HG02798 (cell line): ENCODE measurements at regions not wholly inside any gene's neighbourhood (a gene's known extent, or its start where the extent isn't known, plus 50 kb on each side); places are given as distances from the start of the nearest gene placed in this dataset.

Source experiments
- ATAC-seq: cut with Tn5 transposase; IDR thresholded peaks from one replicate; pipeline ENCODE4 v1.9.1; 2021; ENCODE audit warnings: mild to moderate bottlenecking; ENCODE audit not compliant: unreplicated experiment, poor library complexity

GRCh38 chr1:106747232-106747631 is 309.2 kb upstream of the PRMT6 start:
- no peak for ATAC-seq

- no peak for ATAC-seq
These were observed 308.7 kb upstream of the PRMT6 start for GRCh38 chr1:106747791-106748190.

- no peak for ATAC-seq
These were observed 307.9 kb upstream of the PRMT6 start for GRCh38 chr1:106748606-106749005.

- no peak for ATAC-seq
These were observed 307.0 kb upstream of the PRMT6 start for GRCh38 chr1:106749491-106749890.

GRCh38 chr1:106749906-106750305 is 306.6 kb upstream of the PRMT6 start:
- no peak for ATAC-seq

GRCh38 chr1:106751002-106751401 is 305.5 kb upstream of the PRMT6 start:
- no peak for ATAC-seq

GRCh38 chr1:106753066-106753465 is 303.4 kb upstream of the PRMT6 start:
- no peak for ATAC-seq

GRCh38 chr1:106754957-106755356 is 301.5 kb upstream of the PRMT6 start:
- no peak for ATAC-seq

- no peak for ATAC-seq
These were observed 300.6 kb upstream of the PRMT6 start for GRCh38 chr1:106755682-106756406.

- ATAC-seq = no peak
These were observed 299.7 kb upstream of the PRMT6 start for GRCh38 chr1:106756752-106757151.

GRCh38 chr1:106768077-106768476 is 288.4 kb upstream of the PRMT6 start:
- ATAC-seq = no peak

- ATAC-seq = no peak
These were observed 288.0 kb upstream of the PRMT6 start for GRCh38 chr1:106768501-106768900.

GRCh38 chr1:106773206-106773605 is 283.3 kb upstream of the PRMT6 start:
- ATAC-seq = no peak

- no peak for ATAC-seq
These were observed 276.4 kb upstream of the PRMT6 start for GRCh38 chr1:106780066-106780465.

- no peak for ATAC-seq
These were observed 275.5 kb upstream of the PRMT6 start for GRCh38 chr1:106780806-106781569.

- ATAC-seq = no peak
These were observed 271.3 kb upstream of the PRMT6 start for GRCh38 chr1:106785176-106785575.

GRCh38 chr1:106787520-106787919 is 269.0 kb upstream of the PRMT6 start:
- no peak for ATAC-seq

- no peak for ATAC-seq
These were observed 266.8 kb upstream of the PRMT6 start for GRCh38 chr1:106789686-106790085.

- no peak for ATAC-seq
These were observed 265.4 kb upstream of the PRMT6 start for GRCh38 chr1:106791041-106791440.

GRCh38 chr1:106793651-106794050 is 262.8 kb upstream of the PRMT6 start:
- no peak for ATAC-seq

- ATAC-seq = no peak
These were observed 257.5 kb upstream of the PRMT6 start for GRCh38 chr1:106798991-106799390.

GRCh38 chr1:106802181-106802580 is 254.3 kb upstream of the PRMT6 start:
- ATAC-seq = no peak
